Suprapubic skin (tissue), 4 donors: ENCODE measurements at regions not wholly inside any gene's neighbourhood (a gene's known extent, or its start where the extent isn't known, plus 50 kb on each side); places are given as distances from the start of the nearest gene placed in this dataset.

Source experiments
- DNase-seq, 2 donors: peaks; one replicate each; pipeline ENCODE4 v3.0.0-alpha.2; 2019; ENCODE audit warnings: low spot score in 2 of 2
- H3K27ac ChIP-seq: fragments of 200-600 bp; sonication (generic); one replicate; pipeline ENCODE4 v1.5.1; 2019
- H3K27me3 ChIP-seq: fragments of 200-600 bp; sonication (generic); one replicate; pipeline ENCODE4 v1.5.1; 2019
- H3K36me3 ChIP-seq: fragments of 200-600 bp; sonication (generic); one replicate; pipeline ENCODE4 v1.5.1; 2019
- H3K4me1 ChIP-seq: fragments of 200-600 bp; sonication (generic); one replicate; pipeline ENCODE4 v1.5.1; 2019
- H3K4me3 ChIP-seq: fragments of 200-600 bp; sonication (generic); one replicate; pipeline ENCODE4 v1.5.1; 2019; ENCODE audit warnings: mild to moderate bottlenecking
- H3K9me3 ChIP-seq: fragments of 200-600 bp; sonication (generic); one replicate; pipeline ENCODE4 v1.5.1; 2019
- EP300 ChIP-seq: sonication (generic); formaldehyde crosslinking; IDR thresholded peaks from one replicate; pipeline ENCODE4 v1.6.1; 2017; ENCODE audit warnings: antibody characterized with exemption
- POLR2A ChIP-seq, 2 donors: fragments of 450-650 bp; IDR thresholded peaks; one replicate each; pipeline ENCODE4 v1.6.1; 2017; ENCODE audit warnings: antibody characterized with exemption in 2 of 2, mild to moderate bottlenecking in 2 of 2, moderate library complexity in 2 of 2
- POLR2AphosphoS5 ChIP-seq, 3 donors: sonication (generic); formaldehyde crosslinking; IDR thresholded peaks; one replicate each; pipeline ENCODE4 v1.6.1; 2017; ENCODE audit warnings: antibody characterized with exemption in 3 of 3
- WGBS: methylation state at CpG from one replicate; pipeline ENCODE4 v1.1.5; 2018; 5-methylcytosine and 5-hydroxymethylcytosine counted together
- TF ChIP-seq, protein P1 (sequence below), 2 donors: fragments of 200-600 bp in 1 of 2; fragments of 450-650 bp in 1 of 2; sonication (generic) in 1 of 2; IDR thresholded peaks; one replicate each; pipeline ENCODE4 v1.5.1; 2016 to 2019; ENCODE audit warnings: antibody characterized with exemption in 2 of 2, mild to moderate bottlenecking in 1 of 2, moderate library complexity in 1 of 2

DNA sequence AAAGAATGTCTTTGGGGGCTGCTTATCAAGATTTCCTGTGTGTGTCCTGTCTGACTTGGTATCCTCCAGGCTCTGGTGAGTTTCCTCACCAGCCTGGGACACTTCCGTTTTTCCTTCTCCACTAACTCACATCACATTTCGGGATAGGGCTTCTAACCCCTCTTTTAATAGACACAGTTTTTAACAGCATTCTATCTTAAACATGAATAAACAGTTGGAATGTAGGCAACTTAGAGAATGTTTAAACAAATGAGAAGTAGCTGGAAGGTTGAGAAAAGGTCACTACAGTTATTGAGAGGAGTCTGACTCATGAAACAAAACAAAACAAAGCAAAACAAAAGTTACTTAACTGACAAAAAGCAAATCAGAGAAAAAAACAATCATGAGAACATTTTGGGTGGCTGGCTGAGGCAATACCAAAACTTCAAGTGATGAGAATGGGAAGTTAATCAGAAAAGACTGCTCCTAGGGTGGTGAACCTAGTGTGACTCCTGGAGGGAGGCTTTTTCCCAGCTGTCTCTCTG, 64.7 kb upstream of the CTSC start:
- no peak overlapping the region for H3K27ac ChIP-seq
- TF ChIP-seq EP300 = no peak
- TF ChIP-seq, protein P1, sequence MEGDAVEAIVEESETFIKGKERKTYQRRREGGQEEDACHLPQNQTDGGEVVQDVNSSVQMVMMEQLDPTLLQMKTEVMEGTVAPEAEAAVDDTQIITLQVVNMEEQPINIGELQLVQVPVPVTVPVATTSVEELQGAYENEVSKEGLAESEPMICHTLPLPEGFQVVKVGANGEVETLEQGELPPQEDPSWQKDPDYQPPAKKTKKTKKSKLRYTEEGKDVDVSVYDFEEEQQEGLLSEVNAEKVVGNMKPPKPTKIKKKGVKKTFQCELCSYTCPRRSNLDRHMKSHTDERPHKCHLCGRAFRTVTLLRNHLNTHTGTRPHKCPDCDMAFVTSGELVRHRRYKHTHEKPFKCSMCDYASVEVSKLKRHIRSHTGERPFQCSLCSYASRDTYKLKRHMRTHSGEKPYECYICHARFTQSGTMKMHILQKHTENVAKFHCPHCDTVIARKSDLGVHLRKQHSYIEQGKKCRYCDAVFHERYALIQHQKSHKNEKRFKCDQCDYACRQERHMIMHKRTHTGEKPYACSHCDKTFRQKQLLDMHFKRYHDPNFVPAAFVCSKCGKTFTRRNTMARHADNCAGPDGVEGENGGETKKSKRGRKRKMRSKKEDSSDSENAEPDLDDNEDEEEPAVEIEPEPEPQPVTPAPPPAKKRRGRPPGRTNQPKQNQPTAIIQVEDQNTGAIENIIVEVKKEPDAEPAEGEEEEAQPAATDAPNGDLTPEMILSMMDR (IDR thresholded peaks at IDR 0.05) = no peak
- no peak for TF ChIP-seq POLR2AphosphoS5 (IDR thresholded peaks at IDR 0.05)
- TF ChIP-seq POLR2A (IDR thresholded peaks at IDR 0.05) = no peak
- H3K9me3 ChIP-seq = no peaks in the 10 kb centered on the region
- H3K36me3 ChIP-seq = no peaks in the 10 kb centered on the region
- no peaks in the 10 kb centered on the region for H3K27me3 ChIP-seq
- DNase-seq = no peak
- 60% methylated on average over 2 of the region's 2 CpGs for WGBS
- peaks cover 30% of the 10 kb centered on the region for H3K4me1 ChIP-seq
- no peak overlapping the region for H3K4me3 ChIP-seq

DNA sequence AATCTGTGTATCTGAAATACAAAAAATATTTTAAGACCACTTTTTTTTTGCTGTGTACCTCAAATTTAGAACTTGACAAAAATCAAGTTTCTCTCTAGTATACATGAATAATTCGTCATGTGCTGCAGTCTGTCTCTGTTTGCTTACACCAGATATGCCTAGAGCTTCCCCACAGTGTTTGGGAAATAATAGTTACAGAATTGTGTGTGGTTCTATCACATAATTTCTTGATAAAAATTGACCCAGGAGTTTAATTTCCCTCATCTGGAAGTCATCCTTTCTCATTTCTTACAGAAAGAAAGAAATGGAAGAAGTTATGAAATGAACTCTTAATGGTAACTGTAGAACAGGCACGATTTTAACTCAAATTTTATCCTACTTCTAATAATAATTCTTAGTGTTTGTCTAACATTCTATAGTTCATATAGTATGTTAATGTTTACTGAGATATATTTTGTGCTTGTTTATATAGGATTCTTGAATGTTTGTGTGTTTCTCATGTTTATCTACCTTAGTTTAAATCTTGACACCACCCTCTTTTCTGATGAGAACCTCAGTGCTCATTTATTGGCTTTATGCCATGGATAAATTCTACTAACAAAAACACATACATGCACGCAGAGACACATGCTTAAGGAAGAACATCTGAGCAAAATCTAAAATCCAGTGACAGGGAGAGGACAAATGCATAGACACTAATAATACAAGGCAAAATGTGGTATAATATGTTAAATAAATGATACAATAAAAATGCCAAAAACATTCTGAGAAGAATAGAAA, 61.4 kb upstream of the CTSC start:
- Histone ChIP-seq H3K4me1 (peaks cover 20% of the 10 kb centered on the region), H3K27me3 (no peaks in the 10 kb centered on the region), H3K27ac (no peak overlapping the region), H3K9me3 (no peaks in the 10 kb centered on the region), H3K4me3 (no peak overlapping the region), H3K36me3 (no peaks in the 10 kb centered on the region)
- DNase-seq = no peak
- TF ChIP-seq, protein P1 (IDR thresholded peaks at IDR 0.05) = no peak
- 65% methylated on average over 3 of the region's 3 CpGs for WGBS

GRCh38 chr11:88398372-88398771, 60.8 kb upstream of the CTSC start:
- 24% methylated on average over 2 of the region's 2 CpGs for WGBS
- no peak overlapping the region for H3K4me3 ChIP-seq
- no peak for DNase-seq
- H3K4me1 ChIP-seq = peaks cover 18% of the 10 kb centered on the region
- H3K36me3 ChIP-seq = no peaks in the 10 kb centered on the region
- H3K27me3 ChIP-seq = no peaks in the 10 kb centered on the region
- no peak overlapping the region for H3K27ac ChIP-seq
- H3K9me3 ChIP-seq = no peaks in the 10 kb centered on the region
- TF ChIP-seq, protein P1 (IDR thresholded peaks at IDR 0.05) = no peak
- TF ChIP-seq POLR2AphosphoS5 (IDR thresholded peaks at IDR 0.05) (no peak), EP300 (no peak), POLR2A (IDR thresholded peaks at IDR 0.05) (no peak)

DNA sequence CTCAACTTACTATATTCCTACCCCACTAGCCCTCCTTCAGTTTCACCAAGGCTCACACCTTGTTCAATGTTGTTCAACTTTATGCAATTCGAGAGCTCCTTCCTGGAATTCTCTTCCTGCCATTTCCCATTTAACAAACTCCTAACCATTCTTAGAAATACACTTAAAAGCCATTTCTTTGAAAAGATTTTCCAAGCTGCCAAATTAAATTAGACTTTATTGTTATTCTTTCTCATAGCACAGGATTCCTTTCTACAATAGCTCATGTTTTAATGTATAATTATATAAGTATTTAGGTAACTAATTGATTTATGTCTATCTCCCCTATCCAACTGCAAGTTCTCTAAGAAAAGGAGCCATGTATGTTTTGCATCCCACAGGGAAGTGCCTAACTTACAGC, 52.7 kb upstream of the CTSC start:
- H3K27ac ChIP-seq = no peak overlapping the region
- WGBS = 94% methylated on average over 1 of the region's 1 CpG
- no peaks in the 10 kb centered on the region for H3K9me3 ChIP-seq
- no peaks in the 10 kb centered on the region for H3K36me3 ChIP-seq
- DNase-seq = no peak
- no peak overlapping the region for H3K4me3 ChIP-seq
- no peaks in the 10 kb centered on the region for H3K4me1 ChIP-seq
- TF ChIP-seq POLR2AphosphoS5 (IDR thresholded peaks at IDR 0.05) (no peak), POLR2A (IDR thresholded peaks at IDR 0.05) (no peak), EP300 (no peak)
- TF ChIP-seq, protein P1 (IDR thresholded peaks at IDR 0.05) = no peak
- no peaks in the 10 kb centered on the region for H3K27me3 ChIP-seq

DNA sequence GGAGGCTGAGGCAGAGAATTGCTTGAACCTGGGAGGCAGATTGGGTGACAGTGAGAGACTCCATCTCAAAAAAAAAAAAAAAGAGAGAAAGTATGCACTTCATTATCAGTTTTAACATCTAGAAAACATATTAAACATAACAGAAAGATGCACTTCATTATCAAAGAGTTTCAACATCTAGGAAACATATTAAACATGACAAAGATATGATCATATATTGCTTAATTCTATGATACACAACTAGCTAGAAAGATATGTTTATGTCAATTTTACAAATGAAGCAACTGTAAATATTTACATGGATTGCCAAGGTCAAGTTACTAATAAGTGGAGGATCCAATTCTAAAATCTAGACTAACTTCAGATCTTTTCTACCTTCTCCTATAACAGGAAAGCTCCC, 50.4 kb upstream of the CTSC start:
- H3K27ac ChIP-seq = no peak overlapping the region
- no peak for DNase-seq
- H3K27me3 ChIP-seq = no peaks in the 10 kb centered on the region
- no peaks in the 10 kb centered on the region for H3K36me3 ChIP-seq
- peaks cover 4% of the 10 kb centered on the region for H3K4me1 ChIP-seq
- H3K4me3 ChIP-seq = no peak overlapping the region
- H3K9me3 ChIP-seq = no peaks in the 10 kb centered on the region
- TF ChIP-seq, protein P1 (IDR thresholded peaks at IDR 0.05) = no peak
- no peak for TF ChIP-seq POLR2A (IDR thresholded peaks at IDR 0.05)
- TF ChIP-seq EP300 = no peak
- TF ChIP-seq POLR2AphosphoS5 (IDR thresholded peaks at IDR 0.05) = no peak
